PC-9 (cell line): ENCODE measurements at regions not wholly inside any gene's neighbourhood (a gene's known extent, or its start where the extent isn't known, plus 50 kb on each side); places are given as distances from the start of the nearest gene placed in this dataset.

Experiments
- CTCF ChIP-seq: fragments of 200-600 bp; sonication (generic); conservative IDR thresholded peaks from 2 replicates; pipeline ENCODE4 v1.6.1; 2017; ENCODE audit warnings: mixed run types, antibody characterized with exemption, mild to moderate bottlenecking, moderate library complexity
- EZH2 ChIP-seq: fragments of 200-600 bp; sonication (generic); IDR thresholded peaks from 2 replicates; pipeline ENCODE4 v1.8.0; 2017; ENCODE audit warnings: antibody characterized with exemption, low read depth

- no peak for TF ChIP-seq CTCF
- no peak for TF ChIP-seq EZH2
Observed at GRCh38 chr5:174172152-174172551, 126.6 kb downstream of the NSG2 start.
